SK-MEL-5 (cell line): ENCODE measurements at regions not wholly inside any gene's neighbourhood (a gene's known extent, or its start where the extent isn't known, plus 50 kb on each side); places are given as distances from the start of the nearest gene placed in this dataset.
"Not testable (repeated sequence)": the region's sequence is repeated elsewhere in the genome, so short reads cannot be mapped to it uniquely, and the experiment has no call there.

Experiments
- DNase-seq: peaks from one replicate; pipeline ENCODE4 v3.0.0-alpha.2; 2016; ENCODE audit warnings: low read depth, low spot score
- in situ Hi-C: cut with HindIII; loops from 2 replicates; pipeline ENCODE4 v1.10.0; 2016; ENCODE audit warnings: low sequenced_read_pairs, high pct_unique_total_duplicates, low pct_unique_long_range_greater_than_20kb

- no peak for DNase-seq
- in situ Hi-C loops = no loop called here
Measured at GRCh38 chr6:141418076-141418475, 714.6 kb upstream of the GJE1 start.

GRCh38 chr6:141415896-141416295, 716.8 kb upstream of the GJE1 start:
- in situ Hi-C loops = no loop called here
- DNase-seq = no peak

GRCh38 chr6:141413196-141413595, 719.5 kb upstream of the GJE1 start:
- in situ Hi-C loops = no loop called here
- no peak for DNase-seq

GRCh38 chr6:141406761-141407160, 726.0 kb upstream of the GJE1 start:
- DNase-seq = no peak
- in situ Hi-C loops = no loop called here

- DNase-seq = no peak
- in situ Hi-C loops = no loop called here
Measured at GRCh38 chr6:141403827-141404226, 728.9 kb upstream of the GJE1 start.

- in situ Hi-C loops = no loop called here
- no peak for DNase-seq
Measured at GRCh38 chr6:141403103-141403502, 729.6 kb upstream of the GJE1 start.

- DNase-seq = no peak
- in situ Hi-C loops = no loop called here
Measured at GRCh38 chr6:141402489-141402888, 730.2 kb upstream of the GJE1 start.

GRCh38 chr6:141401851-141402250, 730.9 kb upstream of the GJE1 start:
- no peak for DNase-seq

GRCh38 chr6:141401168-141401567, 731.6 kb upstream of the GJE1 start:
- in situ Hi-C loops = no loop called here
- DNase-seq = no peak

More at GRCh38 chr6:141401851-141402250, 730.9 kb upstream of the GJE1 start:
- in situ Hi-C loops = no loop called here

GRCh38 chr6:141398949-141399348, 733.8 kb upstream of the GJE1 start:
- DNase-seq = no peak
- in situ Hi-C loops = no loop called here

- no peak for DNase-seq
- in situ Hi-C loops = no loop called here
Measured at GRCh38 chr6:141395443-141396008, 737.2 kb upstream of the GJE1 start.

GRCh38 chr6:141394565-141395051, 738.1 kb upstream of the GJE1 start:
- no peak for DNase-seq
- in situ Hi-C loops = no loop called here

GRCh38 chr6:141394125-141394536, 738.6 kb upstream of the GJE1 start:
- no peak for DNase-seq
- in situ Hi-C loops = no loop called here

- in situ Hi-C loops = no loop called here
Measured at GRCh38 chr6:141393405-141394124, 739.2 kb upstream of the GJE1 start.

GRCh38 chr6:141391135-141391534, 741.6 kb upstream of the GJE1 start:
- DNase-seq, in situ Hi-C loops: not testable (repeated sequence)

More at GRCh38 chr6:141393405-141394124, 739.2 kb upstream of the GJE1 start:
- no peak for DNase-seq

GRCh38 chr6:141388666-141389065, 744.1 kb upstream of the GJE1 start:
- no peak for DNase-seq
- in situ Hi-C loops = no loop called here

GRCh38 chr6:141370438-141370837, 762.3 kb upstream of the GJE1 start:
- in situ Hi-C loops = no loop called here
- no peak for DNase-seq

GRCh38 chr6:141366796-141367195, 765.9 kb upstream of the GJE1 start:
- in situ Hi-C loops, DNase-seq: not testable (repeated sequence)

GRCh38 chr6:141364694-141365093, 768.0 kb upstream of the GJE1 start:
- in situ Hi-C loops = no loop called here
- no peak for DNase-seq
